Progenitor cell of endocrine pancreas (in vitro differentiated cells): ENCODE measurements at regions not wholly inside any gene's neighbourhood (a gene's known extent, or its start where the extent isn't known, plus 50 kb on each side); places are given as distances from the start of the nearest gene placed in this dataset.
"Not testable (repeated sequence)": the region's sequence is repeated elsewhere in the genome, so short reads cannot be mapped to it uniquely, and the experiment has no call there.

Experiments
- DNase-seq: peaks from one replicate; pipeline ENCODE4 v3.0.0; 2021; ENCODE audit warnings: low spot score; ENCODE audit not compliant: unreplicated experiment
- H3K27ac Mint-ChIP-seq: 2 replicates; pipeline ENCODE4 v1.8.0; 2021; ENCODE audit warnings: mild to moderate bottlenecking, moderate library complexity, mixed read lengths
- H3K27me3 Mint-ChIP-seq: 2 replicates; pipeline ENCODE4 v1.8.0; 2021; ENCODE audit warnings: mixed read lengths
- H3K36me3 Mint-ChIP-seq: 2 replicates; pipeline ENCODE4 v1.8.0; 2022; ENCODE audit warnings: mixed read lengths; ENCODE audit not compliant: insufficient read depth
- H3K4me1 Mint-ChIP-seq: 2 replicates; pipeline ENCODE4 v1.8.0; 2021; ENCODE audit warnings: low read depth, mixed read lengths
- H3K4me3 Mint-ChIP-seq: 2 replicates; pipeline ENCODE4 v1.8.0; 2021; ENCODE audit warnings: low read depth, mild to moderate bottlenecking, moderate library complexity, mixed read lengths
- H3K9me3 Mint-ChIP-seq: 2 replicates; pipeline ENCODE4 v1.8.0; 2021; ENCODE audit warnings: low read depth, mixed read lengths
- CTCF ChIP-seq: fragments of 200-600 bp; sonication (generic); IDR thresholded peaks from one replicate; pipeline ENCODE4 v1.5.0; 2021; ENCODE audit warnings: antibody characterized with exemption, mild to moderate bottlenecking; ENCODE audit not compliant: unreplicated experiment

- Mint-ChIP-seq H3K4me3 (no peak overlapping the region), H3K4me1 (peaks cover 4% of the 10 kb centered on the region), H3K27me3 (peaks cover 4% of the 10 kb centered on the region), H3K9me3 (peaks cover 3% of the 10 kb centered on the region), H3K36me3 (peaks cover 2% of the 10 kb centered on the region), H3K27ac (no peak overlapping the region)
- no peak for TF ChIP-seq CTCF
- no peak for DNase-seq
These were observed 61.3 kb upstream of the P2RY1 start for GRCh38 chr3:152773633-152774032.

GRCh38 chr3:152774230-152774629 is 60.7 kb upstream of the P2RY1 start:
- H3K4me3 Mint-ChIP-seq, H3K9me3 Mint-ChIP-seq, H3K27ac Mint-ChIP-seq, H3K4me1 Mint-ChIP-seq, H3K27me3 Mint-ChIP-seq, H3K36me3 Mint-ChIP-seq, DNase-seq: not testable (repeated sequence)

DNA sequence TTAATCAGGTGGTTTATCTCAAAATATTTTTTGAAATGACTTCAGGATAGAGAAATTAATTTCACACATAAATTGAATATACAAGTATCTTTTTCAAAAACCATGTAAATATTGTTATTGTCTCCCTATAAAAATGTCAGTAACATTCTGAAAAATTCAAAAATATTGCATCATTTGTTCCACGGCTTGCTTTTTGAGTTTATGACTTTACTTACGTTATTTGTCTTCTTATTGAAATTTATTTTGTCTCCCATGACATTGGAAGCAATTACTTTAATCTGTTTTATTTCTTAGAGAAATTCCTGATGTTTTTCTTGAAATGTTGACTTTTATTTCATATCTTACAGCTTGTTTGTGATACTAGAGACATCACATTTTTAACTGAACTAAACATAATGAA is 56.9 kb upstream of the P2RY1 start:
- no peak for TF ChIP-seq CTCF
- no peak for DNase-seq
- no peak overlapping the region for H3K27ac Mint-ChIP-seq

GRCh38 chr3:152779653-152780052 is 55.3 kb upstream of the P2RY1 start:
- H3K36me3 Mint-ChIP-seq, result peaks cover 2% of the 10 kb centered on the region
- peaks cover 3% of the 10 kb centered on the region for H3K9me3 Mint-ChIP-seq
- H3K4me1 Mint-ChIP-seq, result peaks cover 10% of the 10 kb centered on the region
- peaks cover 19% of the 10 kb centered on the region for H3K27me3 Mint-ChIP-seq
- DNase-seq, result no peak
- no peak for TF ChIP-seq CTCF
- no peak overlapping the region for H3K4me3 Mint-ChIP-seq
- peak overlapping the region; percentile 8 for H3K27ac Mint-ChIP-seq

More for the DNA sequence above, 56.9 kb upstream of the P2RY1 start:
- Mint-ChIP-seq H3K27me3 (peaks cover 20% of the 10 kb centered on the region), H3K4me1 (peaks cover 5% of the 10 kb centered on the region), H3K9me3 (peaks cover 3% of the 10 kb centered on the region), H3K36me3 (peaks cover 2% of the 10 kb centered on the region), H3K4me3 (no peak overlapping the region)

DNA sequence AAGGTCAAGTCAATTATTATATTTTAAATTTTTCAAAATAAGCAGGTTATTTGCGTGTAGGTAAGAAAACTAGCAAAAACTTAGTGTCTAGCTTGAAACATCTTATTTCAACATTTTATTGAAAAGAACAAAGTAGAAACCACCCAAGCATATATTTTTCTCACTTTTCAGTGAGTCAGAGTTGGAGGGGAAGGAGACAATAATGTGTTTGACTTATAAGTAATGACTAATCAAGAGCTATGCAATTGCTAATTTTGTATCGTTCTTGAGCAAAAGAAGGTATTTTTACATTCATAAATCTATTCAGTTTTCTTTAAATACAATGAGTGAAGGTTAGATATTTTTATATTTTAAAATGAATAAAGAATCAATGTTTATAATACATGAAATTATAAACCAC is 54.4 kb upstream of the P2RY1 start:
- TF ChIP-seq CTCF, result no peak
- no peak overlapping the region for H3K4me3 Mint-ChIP-seq
- peaks cover 25% of the 10 kb centered on the region for H3K27me3 Mint-ChIP-seq
- no peak for DNase-seq
- H3K9me3 Mint-ChIP-seq, result peaks cover 8% of the 10 kb centered on the region
- no peak overlapping the region for H3K27ac Mint-ChIP-seq
- peaks cover 10% of the 10 kb centered on the region for H3K4me1 Mint-ChIP-seq
- peaks cover 3% of the 10 kb centered on the region for H3K36me3 Mint-ChIP-seq

DNA sequence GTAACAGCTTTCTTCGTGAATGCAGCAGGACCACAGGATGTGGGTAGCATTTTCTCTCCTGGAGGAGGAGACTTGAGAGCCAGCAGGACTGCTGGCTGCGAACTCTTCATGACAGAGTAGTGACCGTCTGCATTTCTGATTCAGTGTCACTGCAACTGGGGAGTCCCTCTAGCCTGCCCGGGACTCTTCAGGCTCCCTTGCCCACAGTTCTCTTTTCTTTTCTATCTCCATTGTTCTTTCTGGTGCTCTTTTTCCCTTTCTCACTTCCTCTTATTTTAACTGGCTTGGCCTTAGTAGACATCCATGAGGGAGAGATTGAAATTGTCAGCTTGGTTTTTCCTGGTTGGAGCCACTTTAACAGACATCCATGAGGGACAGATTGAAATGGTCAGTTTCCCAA is 49.9 kb upstream of the P2RY1 start:
- Mint-ChIP-seq H3K27ac (no peak overlapping the region), H3K4me3 (no peak overlapping the region), H3K4me1 (peaks cover 5% of the 10 kb centered on the region), H3K9me3 (peaks cover 15% of the 10 kb centered on the region), H3K27me3 (peaks cover 19% of the 10 kb centered on the region), H3K36me3 (peaks cover 7% of the 10 kb centered on the region)
- DNase-seq, result no peak
- no peak for TF ChIP-seq CTCF
